Liver (tissue), 8 donors: ENCODE measurements at regions not wholly inside any gene's neighbourhood (a gene's known extent, or its start where the extent isn't known, plus 50 kb on each side); places are given as distances from the start of the nearest gene placed in this dataset.

Experiments used
- DNase-seq: peaks from one replicate; pipeline ENCODE4 v3.0.0-alpha.2; 2017; ENCODE audit warnings: low spot score
- H3K27ac ChIP-seq, 2 donors: one replicate each; pipeline ENCODE4 v1.7.0; 2013; ENCODE audit warnings: inconsistent platforms in 2 of 2, low read length in 2 of 2, control low read depth in 1 of 2, low read depth in 1 of 2, mild to moderate bottlenecking in 1 of 2
- H3K27me3 ChIP-seq, 4 donors: one replicate each; pipeline versions ENCODE4 v1.6.1 to v1.7.0; 2013; ENCODE audit warnings: low read length in 3 of 4, inconsistent platforms in 1 of 4, mild to moderate bottlenecking in 1 of 4, moderate library complexity in 1 of 4; ENCODE audit not compliant: control insufficient read depth in 4 of 4, insufficient read depth in 4 of 4
- H3K36me3 ChIP-seq, 4 donors: one replicate each; pipeline versions ENCODE4 v1.6.1 to v1.7.0; 2013; ENCODE audit warnings: low read length in 3 of 4, mild to moderate bottlenecking in 3 of 4, low read depth in 1 of 4, moderate library complexity in 1 of 4; ENCODE audit not compliant: control insufficient read depth in 4 of 4, insufficient read depth in 3 of 4
- H3K4me1 ChIP-seq, 4 donors: one replicate each; pipeline versions ENCODE4 v1.6.1 to v1.7.0; 2013; ENCODE audit warnings: low read length in 3 of 4, mild to moderate bottlenecking in 3 of 4, moderate library complexity in 1 of 4; ENCODE audit not compliant: control insufficient read depth in 4 of 4, insufficient read depth in 4 of 4
- H3K4me3 ChIP-seq, 3 donors: one replicate each; pipeline versions ENCODE4 v1.6.1 to v1.7.0; 2013; ENCODE audit warnings: low read length in 3 of 3, control low read depth in 1 of 3, low read depth in 1 of 3, mild to moderate bottlenecking in 1 of 3
- H3K9ac ChIP-seq, 2 donors: one replicate each; pipeline ENCODE4 v1.7.0; 2013; ENCODE audit warnings: low read length in 2 of 2, mild to moderate bottlenecking in 2 of 2, moderate library complexity in 2 of 2, control low read depth in 1 of 2, low read depth in 1 of 2
- H3K9me3 ChIP-seq, 4 donors: one replicate each; pipeline versions ENCODE4 v1.6.1 to v1.7.0; 2013; ENCODE audit warnings: low read length in 3 of 4; ENCODE audit not compliant: control insufficient read depth in 4 of 4
- EGR1 ChIP-seq, 2 donors: IDR thresholded peaks; 2 replicates each; pipeline ENCODE4 v1.6.1; 2016 to 2018; ENCODE audit warnings: antibody characterized with exemption in 2 of 2, low read depth in 2 of 2
- FOXA1 ChIP-seq: IDR thresholded peaks from 2 replicates; pipeline ENCODE4 v1.6.1; 2016; ENCODE audit warnings: antibody characterized with exemption
- FOXA2 ChIP-seq: IDR thresholded peaks from 2 replicates; pipeline ENCODE4 v1.6.1; 2016; ENCODE audit warnings: antibody characterized with exemption
- GABPA ChIP-seq, 2 donors: IDR thresholded peaks in 1 of 2; conservative IDR thresholded peaks in 1 of 2; 2 replicates each; pipeline ENCODE4 v1.6.1; 2016; ENCODE audit warnings: antibody characterized with exemption in 2 of 2, mild to moderate bottlenecking in 1 of 2, moderate library complexity in 1 of 2
- HNF4A ChIP-seq, 2 donors: conservative IDR thresholded peaks; 2 replicates each; pipeline ENCODE4 v1.6.1; 2016; ENCODE audit warnings: antibody characterized with exemption in 2 of 2, mild to moderate bottlenecking in 2 of 2
- HNF4G ChIP-seq: IDR thresholded peaks from 2 replicates; pipeline ENCODE4 v1.6.1; 2016; ENCODE audit warnings: antibody characterized with exemption
- JUND ChIP-seq, 2 donors: IDR thresholded peaks; 2 replicates each; pipeline ENCODE4 v1.6.1; 2016; ENCODE audit warnings: antibody characterized with exemption in 2 of 2
- NR2F2 ChIP-seq: IDR thresholded peaks from 2 replicates; pipeline ENCODE4 v1.6.1; 2016; ENCODE audit warnings: antibody characterized with exemption
- RAD21 ChIP-seq, 2 donors: IDR thresholded peaks; 2 replicates each; pipeline ENCODE4 v1.6.1; 2016; ENCODE audit warnings: antibody characterized with exemption in 2 of 2, mild to moderate bottlenecking in 2 of 2
- RXRA ChIP-seq, 2 donors: IDR thresholded peaks; 2 replicates each; pipeline ENCODE4 v1.6.1; 2017 to 2018; ENCODE audit warnings: antibody characterized with exemption in 2 of 2, mild to moderate bottlenecking in 1 of 2
- SP1 ChIP-seq: IDR thresholded peaks from 2 replicates; pipeline ENCODE4 v1.6.1; 2018; ENCODE audit warnings: antibody characterized with exemption, mild to moderate bottlenecking
- TAF1 ChIP-seq: conservative IDR thresholded peaks from 2 replicates; pipeline ENCODE4 v1.6.1; 2016; ENCODE audit warnings: antibody characterized with exemption, mild to moderate bottlenecking
- YY1 ChIP-seq: IDR thresholded peaks from 2 replicates; pipeline ENCODE4 v1.6.1; 2016; ENCODE audit warnings: antibody characterized with exemption, mild to moderate bottlenecking
- WGBS: extraction: QIAGEN DNeasy Blood & Tissue Kit; methylation state at CpG from one replicate; pipeline ENCODE4 v1.1.7; 2013; 5-methylcytosine and 5-hydroxymethylcytosine counted together
- TF ChIP-seq, protein P1 (sequence below): IDR thresholded peaks from 2 replicates; pipeline ENCODE4 v1.6.1; 2016; ENCODE audit warnings: antibody characterized with exemption
- TF ChIP-seq, protein P2 (sequence below): IDR thresholded peaks from 2 replicates; pipeline ENCODE4 v1.6.1; 2016; ENCODE audit warnings: antibody characterized with exemption, mild to moderate bottlenecking
- TF ChIP-seq, protein P3 (sequence below): IDR thresholded peaks from 2 replicates; pipeline ENCODE4 v1.6.1; 2016; ENCODE audit warnings: antibody characterized with exemption
- TF ChIP-seq, protein P4 (sequence below): IDR thresholded peaks from 2 replicates; pipeline ENCODE4 v1.6.1; 2016; ENCODE audit warnings: antibody characterized with exemption
- TF ChIP-seq, protein P5 (sequence below): fragments of 150-350 bp; IDR thresholded peaks from 2 replicates; pipeline ENCODE4 v1.5.1; 2017; ENCODE audit warnings: improper control_type of control experiment, low read depth, low read length; ENCODE audit not compliant: missing input control
- donor health status: healthy.
- donor health status: healthy.
- donor health status: healthy.
- donor health status: healthy.
- donor health status: healthy.

DNA sequence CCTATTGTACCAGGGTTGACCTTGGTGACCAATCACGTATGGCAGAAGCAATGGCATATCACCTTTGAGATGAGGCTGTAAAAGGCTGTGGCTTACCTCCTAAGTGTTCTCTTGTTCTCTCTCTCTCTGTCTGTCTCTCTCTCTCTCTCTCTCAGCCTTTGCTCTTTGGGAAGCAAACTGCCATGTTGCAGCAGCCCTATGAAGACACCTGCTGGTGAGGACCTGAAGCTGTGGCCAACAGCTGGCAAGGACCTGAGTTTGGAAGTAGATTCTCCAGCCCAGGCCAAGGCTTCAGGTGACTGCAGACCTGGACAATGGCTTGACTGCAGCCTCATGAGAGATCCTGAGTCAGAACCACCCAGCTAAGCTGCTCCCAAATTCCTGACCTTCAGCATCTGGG lies 161.4 kb downstream of the GPAM start:
- 77% methylated on average over 1 of the region's 1 CpG for WGBS
- TF ChIP-seq NR2F2, result no peak
- no peak for TF ChIP-seq EGR1 (IDR thresholded peaks at IDR 0.05; ENCODE audit: low read depth in 2 of 2)
- TF ChIP-seq, protein P1, sequence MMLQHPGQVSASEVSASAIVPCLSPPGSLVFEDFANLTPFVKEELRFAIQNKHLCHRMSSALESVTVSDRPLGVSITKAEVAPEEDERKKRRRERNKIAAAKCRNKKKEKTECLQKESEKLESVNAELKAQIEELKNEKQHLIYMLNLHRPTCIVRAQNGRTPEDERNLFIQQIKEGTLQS, result no peak
- TF ChIP-seq, protein P2, sequence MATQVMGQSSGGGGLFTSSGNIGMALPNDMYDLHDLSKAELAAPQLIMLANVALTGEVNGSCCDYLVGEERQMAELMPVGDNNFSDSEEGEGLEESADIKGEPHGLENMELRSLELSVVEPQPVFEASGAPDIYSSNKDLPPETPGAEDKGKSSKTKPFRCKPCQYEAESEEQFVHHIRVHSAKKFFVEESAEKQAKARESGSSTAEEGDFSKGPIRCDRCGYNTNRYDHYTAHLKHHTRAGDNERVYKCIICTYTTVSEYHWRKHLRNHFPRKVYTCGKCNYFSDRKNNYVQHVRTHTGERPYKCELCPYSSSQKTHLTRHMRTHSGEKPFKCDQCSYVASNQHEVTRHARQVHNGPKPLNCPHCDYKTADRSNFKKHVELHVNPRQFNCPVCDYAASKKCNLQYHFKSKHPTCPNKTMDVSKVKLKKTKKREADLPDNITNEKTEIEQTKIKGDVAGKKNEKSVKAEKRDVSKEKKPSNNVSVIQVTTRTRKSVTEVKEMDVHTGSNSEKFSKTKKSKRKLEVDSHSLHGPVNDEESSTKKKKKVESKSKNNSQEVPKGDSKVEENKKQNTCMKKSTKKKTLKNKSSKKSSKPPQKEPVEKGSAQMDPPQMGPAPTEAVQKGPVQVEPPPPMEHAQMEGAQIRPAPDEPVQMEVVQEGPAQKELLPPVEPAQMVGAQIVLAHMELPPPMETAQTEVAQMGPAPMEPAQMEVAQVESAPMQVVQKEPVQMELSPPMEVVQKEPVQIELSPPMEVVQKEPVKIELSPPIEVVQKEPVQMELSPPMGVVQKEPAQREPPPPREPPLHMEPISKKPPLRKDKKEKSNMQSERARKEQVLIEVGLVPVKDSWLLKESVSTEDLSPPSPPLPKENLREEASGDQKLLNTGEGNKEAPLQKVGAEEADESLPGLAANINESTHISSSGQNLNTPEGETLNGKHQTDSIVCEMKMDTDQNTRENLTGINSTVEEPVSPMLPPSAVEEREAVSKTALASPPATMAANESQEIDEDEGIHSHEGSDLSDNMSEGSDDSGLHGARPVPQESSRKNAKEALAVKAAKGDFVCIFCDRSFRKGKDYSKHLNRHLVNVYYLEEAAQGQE, result no peak
- no peak for TF ChIP-seq FOXA2
- no peak for TF ChIP-seq GABPA (IDR thresholded peaks at IDR 0.05 in 1 of 2, conservative IDR thresholded peaks at IDR 0.05 in 1 of 2)
- TF ChIP-seq, protein P3, sequence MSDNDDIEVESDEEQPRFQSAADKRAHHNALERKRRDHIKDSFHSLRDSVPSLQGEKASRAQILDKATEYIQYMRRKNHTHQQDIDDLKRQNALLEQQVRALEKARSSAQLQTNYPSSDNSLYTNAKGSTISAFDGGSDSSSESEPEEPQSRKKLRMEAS, result no peak
- TF ChIP-seq RAD21 (IDR thresholded peaks at IDR 0.05), result no peak
- TF ChIP-seq, protein P4, sequence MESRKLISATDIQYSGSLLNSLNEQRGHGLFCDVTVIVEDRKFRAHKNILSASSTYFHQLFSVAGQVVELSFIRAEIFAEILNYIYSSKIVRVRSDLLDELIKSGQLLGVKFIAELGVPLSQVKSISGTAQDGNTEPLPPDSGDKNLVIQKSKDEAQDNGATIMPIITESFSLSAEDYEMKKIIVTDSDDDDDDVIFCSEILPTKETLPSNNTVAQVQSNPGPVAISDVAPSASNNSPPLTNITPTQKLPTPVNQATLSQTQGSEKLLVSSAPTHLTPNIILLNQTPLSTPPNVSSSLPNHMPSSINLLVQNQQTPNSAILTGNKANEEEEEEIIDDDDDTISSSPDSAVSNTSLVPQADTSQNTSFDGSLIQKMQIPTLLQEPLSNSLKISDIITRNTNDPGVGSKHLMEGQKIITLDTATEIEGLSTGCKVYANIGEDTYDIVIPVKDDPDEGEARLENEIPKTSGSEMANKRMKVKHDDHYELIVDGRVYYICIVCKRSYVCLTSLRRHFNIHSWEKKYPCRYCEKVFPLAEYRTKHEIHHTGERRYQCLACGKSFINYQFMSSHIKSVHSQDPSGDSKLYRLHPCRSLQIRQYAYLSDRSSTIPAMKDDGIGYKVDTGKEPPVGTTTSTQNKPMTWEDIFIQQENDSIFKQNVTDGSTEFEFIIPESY, result no peak
- no peak for TF ChIP-seq HNF4A (conservative IDR thresholded peaks at IDR 0.05)
- TF ChIP-seq RXRA (IDR thresholded peaks at IDR 0.05), result no peak
- no peak for TF ChIP-seq SP1
- TF ChIP-seq, protein P5, sequence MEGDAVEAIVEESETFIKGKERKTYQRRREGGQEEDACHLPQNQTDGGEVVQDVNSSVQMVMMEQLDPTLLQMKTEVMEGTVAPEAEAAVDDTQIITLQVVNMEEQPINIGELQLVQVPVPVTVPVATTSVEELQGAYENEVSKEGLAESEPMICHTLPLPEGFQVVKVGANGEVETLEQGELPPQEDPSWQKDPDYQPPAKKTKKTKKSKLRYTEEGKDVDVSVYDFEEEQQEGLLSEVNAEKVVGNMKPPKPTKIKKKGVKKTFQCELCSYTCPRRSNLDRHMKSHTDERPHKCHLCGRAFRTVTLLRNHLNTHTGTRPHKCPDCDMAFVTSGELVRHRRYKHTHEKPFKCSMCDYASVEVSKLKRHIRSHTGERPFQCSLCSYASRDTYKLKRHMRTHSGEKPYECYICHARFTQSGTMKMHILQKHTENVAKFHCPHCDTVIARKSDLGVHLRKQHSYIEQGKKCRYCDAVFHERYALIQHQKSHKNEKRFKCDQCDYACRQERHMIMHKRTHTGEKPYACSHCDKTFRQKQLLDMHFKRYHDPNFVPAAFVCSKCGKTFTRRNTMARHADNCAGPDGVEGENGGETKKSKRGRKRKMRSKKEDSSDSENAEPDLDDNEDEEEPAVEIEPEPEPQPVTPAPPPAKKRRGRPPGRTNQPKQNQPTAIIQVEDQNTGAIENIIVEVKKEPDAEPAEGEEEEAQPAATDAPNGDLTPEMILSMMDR, result no peak
- no peak for TF ChIP-seq HNF4G
- TF ChIP-seq YY1, result no peak
- TF ChIP-seq FOXA1, result no peak
- TF ChIP-seq TAF1, result no peak
- TF ChIP-seq JUND (IDR thresholded peaks at IDR 0.05), result no peak
- DNase-seq, result no peak

DNA sequence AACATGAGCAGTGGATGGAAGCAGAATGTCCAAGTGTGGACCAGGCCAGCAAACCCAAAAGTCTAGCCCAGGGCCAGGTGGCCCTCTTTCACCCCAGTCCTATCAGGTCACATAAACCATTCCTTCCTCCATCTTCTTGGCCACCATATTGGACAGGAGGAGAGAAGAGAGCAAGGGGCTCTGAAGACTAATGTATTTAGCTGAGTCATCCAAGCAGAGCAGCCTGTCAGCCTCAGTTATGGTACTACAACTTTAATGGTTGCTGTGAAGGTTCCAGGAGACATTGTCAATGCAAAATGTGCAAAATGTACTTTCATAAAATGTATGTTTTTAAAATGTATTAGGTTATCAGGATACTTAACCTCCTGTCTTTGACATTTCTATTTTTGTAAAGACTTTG lies 159.5 kb downstream of the GPAM start:
- H3K36me3 ChIP-seq, result no peaks in the 10 kb centered on the region
- no peak overlapping the region for H3K9ac ChIP-seq
- H3K27me3 ChIP-seq, result no peaks in the 10 kb centered on the region
- H3K4me1 ChIP-seq, result no peaks in the 10 kb centered on the region
- no peak overlapping the region for H3K27ac ChIP-seq
- no peaks in the 10 kb centered on the region for H3K9me3 ChIP-seq
- H3K4me3 ChIP-seq, result no peak overlapping the region
- no peak for DNase-seq
- TF ChIP-seq RAD21 (IDR thresholded peaks at IDR 0.05) (no peak), FOXA1 (no peak), TAF1 (no peak), YY1 (no peak), RXRA (IDR thresholded peaks at IDR 0.05) (no peak), SP1 (no peak), GABPA (IDR thresholded peaks at IDR 0.05 in 1 of 2, conservative IDR thresholded peaks at IDR 0.05 in 1 of 2) (no peak), NR2F2 (no peak), FOXA2 (no peak), HNF4G (no peak), EGR1 (IDR thresholded peaks at IDR 0.05; ENCODE audit: low read depth in 2 of 2) (no peak)
- TF ChIP-seq, protein P1, result no peak
- TF ChIP-seq, protein P5, result no peak

More for the DNA sequence above, 161.4 kb downstream of the GPAM start:
- H3K27ac ChIP-seq, result no peak overlapping the region
- H3K4me3 ChIP-seq, result no peak overlapping the region
- H3K4me1 ChIP-seq, result no peaks in the 10 kb centered on the region
- H3K9ac ChIP-seq, result no peak overlapping the region
- no peaks in the 10 kb centered on the region for H3K27me3 ChIP-seq
- no peaks in the 10 kb centered on the region for H3K36me3 ChIP-seq
- peaks cover 0 to 3% (median 0%) of the 10 kb centered on the region in 4 donors for H3K9me3 ChIP-seq
